Transverse colon (tissue), 4 donors: ENCODE measurements at regions not wholly inside any gene's neighbourhood (a gene's known extent, or its start where the extent isn't known, plus 50 kb on each side); places are given as distances from the start of the nearest gene placed in this dataset.

Experiments used
- CTCF ChIP-seq, 5 experiments: fragments of 200-600 bp in 3 of 5; fragments of 450-650 bp in 2 of 5; sonication (generic) in 3 of 5; IDR thresholded peaks; 1 replicate in 2 of 5; 2 replicates in 3 of 5; pipeline ENCODE4 v1.5.1; 2016 to 2017; ENCODE audit warnings: antibody characterized with exemption in 5 of 5, inconsistent platforms in 3 of 5, mild to moderate bottlenecking in 2 of 5, moderate library complexity in 1 of 5
- POLR2AphosphoS5 ChIP-seq, 3 donors: sonication (generic); formaldehyde crosslinking; IDR thresholded peaks; one replicate each; pipeline ENCODE4 v1.6.1; 2016; ENCODE audit warnings: antibody characterized with exemption in 3 of 3

GRCh38 chr13:40333226-40333625 lies 333.2 kb downstream of the FOXO1 start:
- no peak for TF ChIP-seq POLR2AphosphoS5 (IDR thresholded peaks at IDR 0.05)
- no peak for TF ChIP-seq CTCF (IDR thresholded peaks at IDR 0.05)
